NOMO-1 (cell line): ENCODE measurements at regions not wholly inside any gene's neighbourhood (a gene's known extent, or its start where the extent isn't known, plus 50 kb on each side); places are given as distances from the start of the nearest gene placed in this dataset.
"Not testable (repeated sequence)": the region's sequence is repeated elsewhere in the genome, so short reads cannot be mapped to it uniquely, and the experiment has no call there.

ENCODE experiments used
- DNase-seq, 2 experiments: peaks; one replicate each; lab custom pipeline; 2025; ENCODE audit not compliant: unreplicated experiment in 2 of 2; lab: John Stamatoyannopoulos, UW

GRCh38 chrX:54615109-54615508 lies 85.1 kb downstream of the GNL3L start:
- no peak for DNase-seq

- DNase-seq: no peak
These were observed 103.6 kb downstream of the GNL3L start for GRCh38 chrX:54633641-54634040.

- no peak for DNase-seq
These were observed 109.0 kb downstream of the GNL3L start for GRCh38 chrX:54639018-54639345.

DNA sequence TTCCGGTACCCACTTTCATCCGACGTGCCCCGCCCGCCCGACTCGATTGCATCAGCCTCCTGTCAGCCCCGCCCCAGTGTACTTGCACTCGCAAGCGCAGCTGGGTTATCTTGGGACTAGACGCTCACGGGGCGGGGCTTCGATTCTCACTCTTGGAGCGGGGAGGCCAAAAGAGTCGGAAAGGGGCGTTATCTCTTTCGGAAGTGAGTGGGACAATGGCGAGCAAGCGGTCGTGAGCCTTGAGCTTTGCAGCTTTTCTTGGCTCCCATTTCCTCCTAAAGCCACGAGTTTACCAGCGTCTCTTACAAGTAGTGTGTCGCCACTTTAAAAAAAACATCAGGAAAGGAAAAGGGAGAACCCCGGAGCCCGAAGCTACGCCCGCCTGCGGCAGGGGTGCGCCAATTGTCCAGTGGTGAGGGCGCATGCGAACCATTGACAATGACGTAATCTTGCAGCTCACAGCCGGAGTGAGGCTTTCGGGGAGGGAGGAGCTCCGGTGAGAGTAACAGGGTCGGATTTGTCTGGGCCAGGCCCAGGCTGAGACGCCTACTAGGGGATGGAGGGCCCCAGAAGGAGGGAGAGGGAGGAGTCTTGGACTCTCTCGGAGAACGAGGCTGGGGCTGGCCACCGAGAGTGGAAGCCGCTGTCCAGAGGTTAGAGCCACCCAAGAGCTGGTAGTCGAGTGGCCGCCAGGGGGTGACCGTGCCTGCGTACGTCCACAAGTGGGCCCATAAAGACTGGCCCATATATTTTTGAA lies 109.5 kb downstream of the GNL3L start:
- peak; percentile 83 to 91 for DNase-seq

DNA sequence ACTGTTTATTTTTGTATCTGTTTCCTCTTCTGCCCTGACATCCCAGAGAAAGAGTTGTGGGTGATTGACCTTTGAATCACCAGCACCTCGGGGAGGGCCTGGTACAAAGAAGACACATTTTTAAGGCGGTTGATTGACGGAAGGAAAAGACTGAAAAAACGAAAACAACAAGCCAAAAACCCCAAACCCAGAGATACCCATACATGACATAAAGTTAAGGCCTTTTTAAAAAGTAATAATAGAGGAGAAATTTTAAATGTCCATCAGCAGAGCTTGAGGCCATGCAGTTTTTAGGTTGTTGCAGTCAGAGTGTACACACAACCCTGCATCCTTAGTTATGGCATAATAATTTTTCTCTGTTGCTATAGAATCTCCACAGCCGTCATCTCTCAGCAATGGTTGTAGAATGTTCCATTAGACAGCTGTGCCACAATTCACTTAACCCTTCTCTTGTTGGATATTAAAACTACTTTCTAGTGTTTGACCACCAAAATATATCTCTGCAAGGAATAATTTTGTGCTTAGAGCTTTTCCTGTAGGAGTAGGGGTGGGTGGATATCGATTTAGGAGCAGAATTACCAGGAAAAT lies 110.2 kb downstream of the GNL3L start:
- DNase-seq: no peak

- no peak for DNase-seq
These were observed 110.7 kb downstream of the GNL3L start for GRCh38 chrX:54640736-54641135.

GRCh38 chrX:54641530-54641929 lies 111.5 kb downstream of the GNL3L start:
- no peak for DNase-seq

DNA sequence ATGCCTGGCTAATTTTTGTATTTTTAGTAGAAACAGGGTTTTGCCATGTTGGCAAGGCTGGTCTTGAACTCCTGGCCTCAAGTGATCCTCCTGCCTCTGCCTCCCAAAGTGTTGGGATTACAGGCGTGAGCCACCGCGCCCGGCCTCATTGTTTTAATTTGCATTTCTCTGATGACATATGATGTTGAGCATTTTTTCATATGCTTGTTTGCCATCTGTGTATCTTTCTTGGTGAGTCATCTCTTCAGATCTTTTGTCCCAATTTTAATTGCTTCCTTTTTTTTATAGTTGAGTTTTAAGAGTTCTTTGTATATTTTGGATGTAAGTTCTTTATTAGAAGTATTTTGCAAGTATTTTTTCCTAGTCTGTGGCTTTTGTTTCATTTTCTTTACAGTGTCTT lies 117.6 kb downstream of the GNL3L start:
- DNase-seq: not testable (repeated sequence)

DNA sequence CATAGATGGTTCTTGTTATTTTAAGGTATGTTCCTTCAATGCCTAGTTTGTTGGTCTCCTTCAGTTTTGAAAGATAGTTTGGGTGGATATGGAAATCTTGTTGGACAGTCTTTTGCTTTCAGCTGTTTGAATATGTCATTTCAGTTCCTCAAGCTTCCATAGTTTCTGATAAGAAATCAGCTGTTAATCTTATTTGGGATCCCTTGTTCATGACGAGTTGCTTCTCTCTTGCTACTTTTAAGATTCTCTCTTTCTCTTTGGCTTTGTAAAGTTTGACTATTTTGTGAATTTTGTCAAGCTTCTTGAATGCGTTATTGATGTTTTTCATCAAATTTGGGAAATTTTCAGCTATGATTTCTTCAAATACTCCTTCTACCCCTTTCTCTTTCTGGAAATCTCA lies 129.5 kb downstream of the GNL3L start:
- no peak for DNase-seq

DNA sequence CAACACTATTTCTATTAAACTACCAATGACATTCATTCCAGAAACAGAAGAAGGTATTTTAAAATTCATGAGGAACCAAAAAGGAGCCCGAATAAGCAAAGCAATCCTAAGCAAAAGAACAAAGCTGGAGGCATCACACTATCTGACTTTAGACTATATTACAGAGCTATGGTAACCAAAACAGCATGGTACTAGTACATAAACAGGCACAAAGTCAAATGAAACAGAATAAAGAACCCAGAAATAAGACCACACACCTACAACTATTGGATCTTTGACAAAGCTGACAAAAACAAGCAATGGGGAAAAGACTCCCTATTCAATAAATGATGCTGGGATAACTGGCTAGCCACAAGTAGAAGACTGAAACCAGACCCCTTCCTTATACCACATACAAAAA lies 122.3 kb downstream of the ITIH6 start:
- DNase-seq: no peak

DNA sequence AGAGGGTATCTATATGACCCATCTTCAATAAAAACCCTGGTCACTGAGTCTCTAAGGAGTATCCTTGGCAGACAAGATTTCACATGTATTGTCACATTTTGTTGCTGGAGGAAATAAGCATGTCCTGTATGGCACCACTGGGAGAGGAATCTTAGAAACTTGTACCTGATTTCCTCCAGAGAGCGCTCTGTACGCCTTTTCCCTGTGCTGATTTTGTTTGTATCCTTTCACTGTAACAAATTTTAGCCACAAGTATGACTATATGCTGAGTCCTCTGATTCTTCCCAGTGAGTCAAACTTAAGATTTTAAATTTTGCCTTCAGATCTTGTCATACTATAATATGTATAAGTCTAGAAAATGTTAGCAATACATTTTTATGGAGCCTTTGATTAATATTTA lies 102.8 kb downstream of the ITIH6 start:
- no peak for DNase-seq

- DNase-seq: peak in 1 of 2 experiments; percentile 15
These were observed 102.1 kb downstream of the ITIH6 start for GRCh38 chrX:54695816-54696487.
